ENCODE measurements at regions not wholly inside any gene's neighbourhood (a gene's known extent, or its start where the extent isn't known, plus 50 kb on each side); places are given as distances from the start of the nearest gene placed in this dataset.

DNA sequence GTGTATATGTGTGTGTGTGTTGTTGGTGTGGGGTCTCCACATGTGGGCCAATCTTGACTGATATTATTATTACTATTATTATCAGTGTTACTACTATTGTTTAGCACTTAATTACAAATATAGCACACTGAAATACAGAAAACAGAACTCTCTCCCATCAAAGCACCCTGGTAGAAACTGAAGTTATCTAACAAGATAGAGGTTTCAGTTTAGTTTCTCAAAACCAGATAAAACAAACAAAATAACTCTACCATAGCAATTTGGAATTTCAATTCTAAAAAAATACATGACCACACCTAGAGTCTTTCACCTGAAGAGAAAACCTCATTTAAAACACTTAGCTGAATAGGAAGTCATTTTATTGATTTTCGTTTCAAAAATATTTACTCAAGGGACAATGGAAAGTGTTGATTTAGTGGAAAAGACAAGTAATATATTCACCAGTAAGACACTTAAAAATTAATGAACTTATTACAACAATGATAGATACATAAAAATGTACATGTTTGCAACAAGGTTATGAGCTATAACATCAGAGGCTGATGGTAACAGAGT is 252.3 kb downstream of the PDHA2 start:
- no peak for DNase-seq (ENCODE audit: low spot score)
- no peak for ATAC-seq
- intact Hi-C loops (cut with DNase I) = no loop called here

DNA sequence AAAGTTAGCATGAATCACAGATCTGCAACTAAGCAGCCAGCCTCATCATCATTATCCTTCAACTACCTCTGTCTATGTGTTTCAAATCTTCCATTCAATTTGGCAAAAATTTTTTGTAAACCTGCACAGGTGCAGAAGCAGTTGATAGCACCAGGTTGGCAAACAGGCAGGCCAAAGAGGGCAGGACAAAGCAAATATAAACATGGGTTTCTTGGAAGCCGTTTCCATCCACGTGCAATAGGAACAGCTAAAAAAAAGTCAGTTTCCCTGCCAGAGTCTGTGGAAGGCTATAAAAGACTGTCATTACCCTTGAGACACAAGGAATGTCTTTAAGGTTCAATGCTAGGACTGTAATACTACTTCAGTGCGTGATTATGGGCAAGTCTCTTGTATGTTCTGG is 253.2 kb downstream of the PDHA2 start:
- no peak for ATAC-seq
- intact Hi-C loops (cut with DNase I) = no loop called here
- DNase-seq (ENCODE audit: low spot score) = no peak

DNA sequence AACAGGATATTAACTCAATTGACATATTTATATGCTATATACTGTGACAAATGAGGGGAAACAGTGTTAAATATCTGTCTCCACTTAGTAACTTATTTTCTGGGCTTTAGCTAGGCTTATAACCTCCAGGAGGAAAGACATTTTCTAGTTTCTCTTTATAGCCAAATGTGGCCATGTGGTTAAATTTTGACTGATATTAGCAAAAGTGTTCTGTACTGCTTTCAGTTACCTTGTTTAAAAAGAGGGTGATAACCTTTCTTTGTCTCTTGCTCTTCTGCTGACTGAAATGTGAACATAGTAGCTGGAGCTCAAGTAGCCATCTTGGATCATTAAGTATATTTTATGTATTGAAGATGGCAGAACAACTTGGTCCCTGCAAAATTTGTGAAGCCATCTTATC is 253.7 kb downstream of the PDHA2 start:
- intact Hi-C loops (cut with DNase I) = no loop called here
- no peak for DNase-seq (ENCODE audit: low spot score)
- no peak for ATAC-seq

DNA sequence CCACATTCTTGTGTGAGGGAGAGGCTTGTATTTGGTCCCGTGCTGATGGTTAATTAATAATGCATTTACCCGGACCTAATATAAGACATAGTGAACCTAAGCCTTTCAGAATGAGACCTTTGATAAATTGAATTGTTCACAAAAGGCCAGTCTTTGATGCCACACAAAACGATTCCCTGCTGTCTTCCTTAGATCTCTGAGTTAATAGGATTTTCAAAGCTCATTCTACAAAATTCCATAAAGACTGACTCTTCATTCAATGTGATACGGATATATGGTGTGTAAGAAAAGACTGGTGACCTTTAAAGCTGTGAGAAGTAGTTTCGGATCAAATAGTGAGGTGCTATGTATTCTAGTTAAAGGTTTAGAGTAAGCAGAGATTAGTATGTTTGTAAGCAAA is 254.3 kb downstream of the PDHA2 start:
- ATAC-seq (no peak), DNase-seq (ENCODE audit: low spot score) (no peak)
- intact Hi-C loops (cut with DNase I) = no loop called here

DNA sequence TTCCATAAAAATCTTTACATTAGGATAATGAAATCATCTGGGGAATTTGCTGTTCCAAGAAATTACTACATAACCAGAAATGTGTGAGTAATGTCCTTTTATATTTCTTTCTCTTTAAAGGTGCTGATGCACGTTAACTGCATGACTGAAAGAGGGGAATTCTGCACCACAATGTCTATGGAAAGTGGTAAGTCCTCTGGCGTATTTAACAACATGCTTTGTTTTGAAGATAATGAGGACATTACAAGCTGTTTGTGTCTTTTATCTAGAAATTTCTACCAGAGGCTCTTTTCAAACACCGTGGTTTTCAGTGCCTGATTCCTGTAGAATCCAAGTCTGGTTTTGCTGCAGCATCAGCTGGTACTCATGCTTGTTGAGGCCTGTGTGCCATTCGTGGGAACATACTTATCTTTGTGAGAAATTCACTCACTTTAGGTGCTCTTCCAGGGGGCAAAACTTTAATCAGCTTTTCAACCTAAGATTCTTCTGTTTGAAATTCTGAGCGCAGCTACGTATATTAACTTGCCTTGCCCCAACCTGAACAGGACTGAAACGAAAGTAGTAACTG is 257.2 kb downstream of the PDHA2 start:
- DNase-seq (ENCODE audit: low spot score) (no peak), ATAC-seq (no peak)
- intact Hi-C loops (cut with DNase I) = no loop called here

DNA sequence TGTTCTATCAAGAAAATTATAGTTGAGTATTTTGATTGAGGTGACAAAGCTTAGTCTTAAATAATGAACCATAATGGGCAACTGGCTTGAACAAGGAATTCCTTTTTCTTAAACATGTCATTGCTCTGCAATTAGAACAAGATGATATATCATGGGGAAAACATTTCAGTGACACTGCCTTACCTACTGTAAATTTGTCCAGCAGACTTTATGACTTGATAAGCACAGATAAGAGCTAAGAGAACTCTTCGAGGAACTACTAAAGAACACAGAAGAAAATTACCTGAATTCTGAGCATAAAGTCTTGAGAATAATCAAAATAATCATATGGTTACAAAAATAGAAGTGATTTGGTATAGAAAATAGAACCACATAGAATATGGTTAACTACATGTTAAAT is 257.8 kb downstream of the PDHA2 start:
- ATAC-seq (no peak), DNase-seq (ENCODE audit: low spot score) (no peak)
- intact Hi-C loops (cut with DNase I) = no loop called here

DNA sequence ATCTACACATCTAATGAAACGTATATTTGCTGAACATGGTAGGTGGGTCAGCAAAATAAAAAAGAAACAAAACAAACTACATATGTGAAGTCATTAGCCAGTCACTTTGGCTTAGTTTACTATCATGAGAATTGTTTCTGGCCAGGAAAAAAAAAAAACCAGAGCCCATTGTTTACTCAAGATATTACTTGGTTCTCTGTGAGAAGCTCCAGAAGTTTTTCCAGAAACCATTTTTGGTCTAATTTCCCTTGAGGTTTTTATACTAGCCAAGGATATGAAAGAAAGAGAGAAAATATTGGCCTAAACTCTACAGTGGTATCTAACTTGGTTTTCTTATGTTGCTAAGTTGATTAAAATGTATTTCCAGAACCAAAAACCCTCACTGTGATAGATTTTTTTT is 259.1 kb downstream of the PDHA2 start:
- intact Hi-C loops (cut with DNase I) = no loop called here
- no peak for ATAC-seq
- DNase-seq (ENCODE audit: low spot score) = no peak

DNA sequence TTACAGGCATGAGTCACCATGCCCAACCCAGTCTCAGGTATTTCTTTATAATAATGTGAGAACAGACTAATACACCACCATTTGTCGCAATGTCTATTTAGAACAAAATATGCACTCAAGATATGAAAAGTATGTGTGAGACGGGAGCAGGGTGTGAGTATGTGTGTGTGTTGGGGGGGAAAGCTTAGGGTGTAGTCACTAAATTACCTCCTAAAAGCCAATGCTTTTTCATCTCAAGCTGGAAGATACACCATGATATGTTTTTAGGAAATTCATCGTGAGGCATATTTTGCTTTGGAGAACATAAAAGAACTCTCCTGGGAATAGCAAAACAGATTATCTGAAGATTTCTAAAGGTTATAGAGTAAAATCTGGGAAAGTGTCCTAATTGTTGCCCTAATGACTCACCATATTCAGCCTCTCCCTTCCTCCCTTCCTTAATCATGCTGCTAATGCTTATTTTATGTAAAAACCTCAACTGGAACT is 262.7 kb downstream of the PDHA2 start:
- intact Hi-C loops (cut with DNase I) = no loop called here
- no peak for DNase-seq (ENCODE audit: low spot score)
- ATAC-seq = no peak

DNA sequence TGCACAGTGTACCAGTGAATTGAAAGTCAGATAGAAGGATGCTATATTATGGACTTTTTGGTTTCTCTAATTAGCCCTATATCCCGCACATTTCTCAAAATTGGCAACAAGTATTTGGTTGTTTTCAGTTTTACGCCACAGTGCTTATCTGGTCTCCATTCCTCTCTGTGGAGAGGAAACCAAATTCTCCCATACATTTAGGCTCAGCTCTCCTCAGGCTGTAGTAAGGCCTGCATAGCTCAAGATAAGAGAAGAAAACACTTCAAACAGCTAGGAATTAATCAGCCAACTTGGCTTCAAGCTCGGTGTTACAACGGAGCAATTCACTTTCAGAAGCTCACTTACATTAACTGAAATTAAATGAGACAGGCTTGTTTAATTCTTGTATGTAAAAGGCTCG is 263.2 kb downstream of the PDHA2 start:
- intact Hi-C loops (cut with DNase I) = no loop called here
- DNase-seq (ENCODE audit: low spot score) (no peak), ATAC-seq (no peak)

DNA sequence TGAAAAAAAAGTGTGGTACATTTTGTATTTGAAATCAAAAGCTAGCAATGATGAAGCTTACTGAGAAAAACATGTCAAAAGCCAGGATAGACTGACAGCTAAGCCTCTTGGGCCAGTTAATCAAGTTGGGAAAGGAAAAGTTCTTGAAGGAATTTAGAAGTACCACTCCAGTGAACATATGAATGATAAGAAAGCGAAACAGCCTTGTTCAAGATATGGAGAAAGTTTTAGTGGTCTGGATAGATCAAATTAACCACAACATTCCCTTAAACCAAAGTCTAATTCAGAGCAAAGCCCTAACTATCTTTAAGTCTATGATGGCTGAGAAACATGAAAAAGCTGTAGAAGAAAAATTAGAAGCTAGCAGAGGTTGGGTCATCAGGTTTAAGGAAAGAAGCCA is 268.3 kb downstream of the PDHA2 start:
- DNase-seq (ENCODE audit: low spot score) (no peak), ATAC-seq (no peak)
- intact Hi-C loops (cut with DNase I) = no loop called here

DNA sequence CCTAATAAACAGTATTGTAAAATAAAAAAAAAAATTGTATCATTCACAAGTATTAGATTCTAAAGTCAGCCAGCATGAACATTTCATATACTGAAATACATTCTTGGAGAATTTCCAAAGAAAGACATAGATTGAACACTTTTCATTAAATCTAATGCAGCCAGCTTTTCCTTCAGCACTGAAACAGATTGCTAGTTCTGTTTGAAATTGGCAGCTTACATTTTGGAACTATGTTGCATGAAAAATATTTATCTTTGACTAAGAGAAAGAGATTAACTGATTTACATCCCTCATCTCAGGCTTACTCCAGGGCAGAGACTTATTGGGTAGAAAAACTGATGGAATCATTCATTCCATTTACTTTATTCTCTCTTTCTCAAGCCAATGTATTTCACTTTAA is 272.7 kb downstream of the PDHA2 start:
- no peak for ATAC-seq
- DNase-seq (ENCODE audit: low spot score) = no peak
- intact Hi-C loops (cut with DNase I) = no loop called here

DNA sequence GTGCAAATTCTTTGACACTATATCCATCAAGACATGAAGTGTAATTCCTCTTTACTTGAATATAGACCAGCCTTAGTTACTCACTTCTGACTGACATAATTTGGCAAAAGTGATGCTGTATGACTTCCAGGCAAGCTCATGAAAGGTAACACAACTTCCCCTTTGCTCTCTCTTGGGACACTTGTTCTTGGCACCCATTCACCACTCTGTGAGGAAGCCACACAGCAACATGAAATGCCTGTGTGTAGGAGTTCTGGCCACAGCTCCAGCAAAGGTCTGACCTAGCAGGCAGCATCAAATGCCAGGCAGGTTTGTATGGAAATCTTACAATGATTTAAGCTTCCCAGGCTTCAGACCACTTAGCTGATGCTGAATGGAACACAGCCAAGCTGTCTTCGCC is 280.3 kb downstream of the PDHA2 start:
- ATAC-seq (no peak), DNase-seq (ENCODE audit: low spot score) (no peak)
- intact Hi-C loops (cut with DNase I) = no loop called here

DNA sequence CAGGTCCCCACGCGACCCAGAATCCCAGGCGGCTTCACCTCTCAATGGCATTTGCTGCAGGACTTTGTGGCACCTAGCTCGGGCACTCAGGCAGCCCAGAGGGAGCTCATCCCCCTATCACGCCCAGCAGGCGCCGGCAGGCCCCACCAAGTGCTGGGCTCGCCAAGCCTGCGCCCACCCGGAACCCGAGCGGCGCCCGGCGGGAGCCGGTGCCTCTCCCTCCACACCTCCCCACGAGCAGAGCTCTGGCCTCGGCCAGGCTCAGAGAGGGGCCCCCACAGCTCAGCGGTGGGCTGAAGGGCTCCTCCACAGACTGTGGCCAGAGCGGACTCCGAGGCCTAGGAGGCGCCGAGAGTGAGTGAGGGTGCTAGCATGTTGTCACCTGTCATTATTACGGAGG is 286.3 kb downstream of the PDHA2 start:
- DNase-seq (ENCODE audit: low spot score) = no peak

DNA sequence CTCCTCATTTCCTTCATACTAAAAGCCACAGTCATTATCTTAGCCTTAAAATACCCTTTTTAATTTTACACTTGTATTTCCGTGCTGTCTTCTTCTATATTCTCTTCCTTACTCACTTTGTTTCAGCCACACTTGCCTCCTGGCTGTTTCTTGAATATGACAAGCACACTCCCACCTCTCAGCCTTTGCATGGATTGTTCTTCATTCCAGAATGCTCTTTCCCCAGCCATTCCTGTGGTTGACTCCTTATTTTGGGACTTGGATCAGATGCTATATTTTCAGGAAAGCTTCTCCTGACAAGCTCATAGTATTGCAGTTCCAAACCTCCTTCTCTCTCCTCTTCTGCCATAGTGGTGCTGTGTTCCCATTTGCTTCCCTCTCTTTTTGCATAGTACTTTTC is 291.3 kb downstream of the PDHA2 start:
- DNase-seq (ENCODE audit: low spot score) (no peak), ATAC-seq (no peak)
- intact Hi-C loops (cut with DNase I) = no loop called here

More for the DNA sequence above, 286.3 kb downstream of the PDHA2 start:
- no peak for ATAC-seq
- intact Hi-C loops (cut with DNase I) = no loop called here

DNA sequence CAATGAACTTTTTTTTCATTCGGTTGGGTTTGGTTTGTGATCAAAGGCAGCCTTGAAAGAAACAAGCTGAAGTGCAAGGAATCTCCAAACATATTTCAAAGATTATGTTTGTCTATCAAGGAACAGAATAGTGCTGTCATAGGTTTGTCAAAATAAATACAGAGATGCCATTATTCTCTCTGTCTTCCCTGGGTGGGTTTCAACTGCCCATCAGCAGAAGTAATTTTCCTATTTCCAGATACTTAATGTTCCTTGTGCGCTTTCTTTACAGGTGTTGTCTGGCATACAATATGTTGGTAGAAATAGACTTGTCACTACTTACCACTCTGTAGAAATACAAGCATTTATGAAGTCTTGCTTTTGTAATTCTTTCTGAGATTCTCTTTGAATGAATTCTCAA is 294.9 kb downstream of the PDHA2 start:
- ATAC-seq = no peak
- intact Hi-C loops (cut with DNase I) = no loop called here
- DNase-seq (ENCODE audit: low spot score) = no peak

DNA sequence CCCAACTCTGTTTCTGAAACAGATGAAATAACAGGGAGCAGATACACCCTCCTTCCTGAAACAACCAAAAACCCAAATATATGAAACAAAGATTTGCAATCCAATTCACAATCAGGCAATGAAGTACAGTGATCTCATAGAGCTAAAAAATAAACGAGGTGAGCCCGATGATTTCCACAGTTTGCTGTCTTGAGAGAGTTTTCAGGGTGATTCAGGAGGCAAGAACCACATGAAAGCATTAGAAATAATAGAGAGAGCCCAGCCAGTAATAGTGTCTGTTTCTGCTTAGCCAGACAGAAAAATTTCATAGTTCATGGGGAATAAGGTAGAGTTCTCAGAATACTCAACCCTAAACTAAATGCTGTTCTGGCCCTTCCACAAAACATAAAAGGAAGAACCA is 296.2 kb downstream of the PDHA2 start:
- intact Hi-C loops (cut with DNase I) = no loop called here
- DNase-seq (ENCODE audit: low spot score) (no peak), ATAC-seq (no peak)

DNA sequence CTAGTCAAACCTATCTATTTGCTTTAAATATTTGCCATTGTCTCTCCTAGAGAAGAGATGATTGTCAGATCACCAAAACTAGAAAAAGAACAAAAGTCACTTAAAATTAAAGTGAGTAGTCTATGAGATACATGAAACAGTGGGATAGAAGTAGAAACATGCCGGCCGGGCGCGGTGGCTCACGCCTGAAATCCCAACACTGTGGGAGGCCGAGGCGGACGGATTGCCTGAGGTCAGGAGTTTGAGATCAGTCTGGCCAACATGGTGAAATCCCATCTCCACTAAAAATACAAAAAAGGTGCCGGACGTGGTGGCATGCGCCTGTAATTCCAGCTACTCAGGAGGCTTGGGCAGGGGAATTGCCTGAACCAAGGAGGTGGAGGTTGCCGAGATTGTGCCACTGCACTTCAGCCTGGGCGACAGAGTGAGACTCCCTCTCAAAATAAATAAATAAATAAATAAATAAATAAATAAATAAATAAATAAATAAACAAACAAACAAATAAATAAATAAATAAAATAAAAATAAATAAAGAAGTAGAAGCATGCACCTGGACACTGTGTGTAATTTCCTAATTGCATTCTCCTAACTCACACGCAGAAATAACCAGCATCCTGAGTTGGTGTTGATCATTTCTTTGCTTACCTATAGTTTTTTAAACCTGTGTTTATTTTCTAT is 299.5 kb downstream of the PDHA2 start:
- DNase-seq (ENCODE audit: low spot score) = no peak
- intact Hi-C loops (cut with DNase I) = no loop called here
- no peak for ATAC-seq

DNA sequence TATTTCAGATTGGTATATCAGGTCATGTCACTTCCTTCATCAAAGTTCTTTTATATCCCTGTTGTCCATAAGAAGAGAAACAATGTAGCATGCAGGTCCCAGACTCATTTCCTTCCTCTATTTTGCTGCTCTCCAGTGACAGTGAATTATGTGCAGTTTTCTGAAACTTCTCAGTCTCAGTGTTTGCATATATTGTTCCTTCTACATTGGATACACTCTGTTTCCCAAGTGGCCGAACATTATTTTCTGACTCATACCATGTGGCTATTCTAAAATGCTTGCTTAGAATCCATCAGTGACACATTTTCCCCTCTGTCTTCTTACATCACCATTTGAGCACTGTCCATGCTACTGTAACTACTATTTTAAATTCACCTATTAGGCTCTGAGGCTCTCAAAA is 305.7 kb downstream of the PDHA2 start:
- ATAC-seq = no peak
- intact Hi-C loops (cut with DNase I) = no loop called here
- no peak for DNase-seq (ENCODE audit: low spot score)

DNA sequence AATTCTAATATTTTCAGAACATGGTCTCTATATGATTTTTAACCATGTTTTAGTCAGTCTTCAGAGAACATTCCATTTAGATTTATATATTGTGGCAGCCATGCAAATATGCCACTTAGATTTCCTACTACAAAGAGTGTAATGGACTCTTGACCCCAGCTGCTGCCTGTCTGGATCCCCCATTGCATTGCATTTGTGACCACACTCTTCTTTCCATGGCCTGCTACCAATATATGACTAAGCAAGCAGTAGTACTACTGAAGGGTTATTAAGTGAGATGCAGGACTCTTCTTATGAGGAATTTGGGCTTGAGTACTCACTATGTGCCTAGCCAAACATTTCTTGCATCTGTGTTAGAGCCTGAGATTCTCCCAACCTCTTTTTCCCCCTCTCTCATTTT is 306.8 kb downstream of the PDHA2 start:
- intact Hi-C loops (cut with DNase I) = no loop called here
- no peak for ATAC-seq
- DNase-seq (ENCODE audit: low spot score) = no peak

DNA sequence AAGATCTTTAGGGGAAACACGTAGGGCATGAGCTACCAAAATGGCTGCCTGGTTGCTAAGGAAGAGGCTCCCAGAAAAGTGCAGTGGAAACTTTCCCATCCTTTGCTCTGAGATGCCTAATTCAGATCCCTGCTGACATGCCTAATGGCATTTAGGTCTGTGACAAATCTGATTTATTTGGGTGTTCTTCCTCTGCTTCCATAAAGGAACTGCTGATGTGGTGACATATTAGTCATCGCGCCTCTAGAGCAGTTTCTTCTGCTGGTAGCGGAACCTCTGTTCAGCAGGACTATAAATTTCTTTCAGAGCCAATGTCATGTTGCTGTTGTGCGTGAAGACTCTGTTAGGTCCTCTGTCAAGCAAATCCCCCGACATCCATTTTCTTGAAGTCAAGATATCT is 310.0 kb downstream of the PDHA2 start:
- intact Hi-C loops (cut with DNase I) = no loop called here
- ATAC-seq = no peak

DNA sequence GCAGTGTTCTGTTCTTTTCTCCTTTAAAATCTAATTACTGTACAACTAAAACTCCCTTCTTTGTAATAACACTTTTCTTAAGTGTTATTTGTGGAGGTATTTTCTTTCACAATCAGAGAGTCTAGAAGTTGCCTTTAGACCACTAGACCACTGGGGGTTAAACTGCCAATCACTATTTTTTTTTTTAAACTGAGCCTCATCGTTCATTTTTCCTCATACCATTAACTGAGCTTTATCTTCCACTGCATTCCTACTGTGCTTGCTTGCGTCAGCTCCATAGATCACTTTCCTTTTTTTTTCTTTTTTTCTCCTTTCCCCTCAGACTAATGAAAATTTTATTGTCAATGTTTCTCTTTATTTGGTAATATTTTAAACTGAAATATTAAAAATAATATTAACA is 310.6 kb downstream of the PDHA2 start:
- ATAC-seq = no peak
- no peak for DNase-seq (ENCODE audit: low spot score)
- intact Hi-C loops (cut with DNase I) = no loop called here

More for the DNA sequence above, 310.0 kb downstream of the PDHA2 start:
- no peak for DNase-seq (ENCODE audit: low spot score)

All from sciatic nerve (tissue), 2 donors.